HG02973 (cell line): ENCODE measurements at regions not wholly inside any gene's neighbourhood (a gene's known extent, or its start where the extent isn't known, plus 50 kb on each side); places are given as distances from the start of the nearest gene placed in this dataset.

Experiments used
- ATAC-seq: cut with Tn5 transposase; IDR thresholded peaks from one replicate; pipeline ENCODE4 v1.9.1; 2021; ENCODE audit warnings: moderate library complexity; ENCODE audit not compliant: unreplicated experiment

DNA sequence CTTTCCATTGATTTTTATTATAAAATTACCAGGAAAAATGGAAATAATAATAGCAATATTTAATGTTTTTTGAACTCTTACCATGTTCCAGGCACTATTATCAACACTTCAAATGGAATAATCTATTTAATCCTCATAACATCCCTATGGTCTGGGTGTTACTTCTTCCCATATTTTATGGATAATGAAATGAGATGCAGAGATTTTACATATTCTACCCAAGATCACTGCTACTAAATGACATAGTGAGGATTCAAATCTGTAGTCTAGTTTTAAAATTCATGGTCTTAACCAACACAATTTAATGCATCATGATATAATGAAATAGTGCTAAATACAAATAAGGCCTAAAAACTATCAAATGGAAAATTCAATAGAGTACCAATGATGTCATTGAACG, 70.4 kb upstream of the COL3A1 start:
- no peak for ATAC-seq

DNA sequence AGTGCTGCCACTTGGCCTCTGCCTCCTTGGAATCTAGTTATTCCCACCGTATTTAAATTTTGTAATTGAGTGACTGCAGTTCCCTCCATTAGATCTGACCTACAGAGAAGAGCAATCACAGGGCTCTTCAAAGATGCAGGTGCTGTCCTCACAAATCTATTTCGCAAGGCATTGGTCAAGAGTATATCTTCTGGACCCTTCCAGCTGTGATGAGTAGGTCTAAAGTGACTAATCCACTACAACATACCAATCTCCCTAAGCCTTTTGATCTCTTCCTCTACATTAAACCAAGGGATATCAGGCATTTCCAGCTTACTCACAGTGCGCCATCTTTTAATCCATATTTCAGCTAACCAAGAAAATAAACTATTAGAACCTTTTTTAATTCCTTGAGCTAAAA, 65.1 kb upstream of the COL3A1 start:
- ATAC-seq = no peak

GRCh38 chr2:188916736-188917135, 57.4 kb upstream of the COL3A1 start:
- no peak for ATAC-seq

DNA sequence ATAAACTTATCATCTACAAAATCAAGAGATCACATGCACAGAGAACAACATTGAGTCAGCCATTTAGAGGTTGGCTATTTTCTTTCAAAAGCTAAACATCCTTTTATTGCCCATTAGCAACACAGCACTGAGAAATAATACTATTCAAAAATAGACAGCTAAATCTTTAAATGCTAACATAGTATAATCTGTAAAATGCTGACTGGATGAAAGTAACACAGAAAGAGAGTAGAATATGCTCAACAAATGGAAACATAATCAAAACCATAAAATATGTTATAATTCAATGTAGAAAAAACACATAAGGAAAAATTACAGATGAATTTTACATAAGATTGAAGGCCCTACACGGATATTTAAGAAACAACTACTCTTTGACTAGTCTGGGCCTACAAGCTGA, 56.5 kb upstream of the COL3A1 start:
- ATAC-seq = no peak

GRCh38 chr2:188919824-188920223, 54.3 kb upstream of the COL3A1 start:
- no peak for ATAC-seq

DNA sequence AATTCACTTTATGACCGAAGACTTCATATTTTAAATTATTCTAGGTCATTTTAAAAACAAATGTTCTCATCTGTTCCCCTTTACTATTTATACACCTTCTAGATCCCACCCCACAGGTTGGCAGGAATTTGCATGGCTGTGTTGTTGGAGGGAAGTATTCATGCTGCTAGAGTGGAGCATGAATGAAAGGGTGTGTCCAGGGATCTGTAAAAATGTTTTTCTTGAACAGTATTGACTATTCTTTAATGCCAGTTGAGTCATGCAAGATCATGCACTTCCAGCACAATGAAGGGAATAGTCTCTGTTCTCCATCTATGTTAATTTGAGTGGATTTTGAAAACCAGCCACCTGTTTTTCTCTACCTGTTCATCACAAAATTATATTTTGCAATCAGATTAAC, 52.0 kb upstream of the COL3A1 start:
- ATAC-seq = no peak
